ENCODE measurements at regions not wholly inside any gene's neighbourhood (a gene's known extent, or its start where the extent isn't known, plus 50 kb on each side); places are given as distances from the start of the nearest gene placed in this dataset.

DNA sequence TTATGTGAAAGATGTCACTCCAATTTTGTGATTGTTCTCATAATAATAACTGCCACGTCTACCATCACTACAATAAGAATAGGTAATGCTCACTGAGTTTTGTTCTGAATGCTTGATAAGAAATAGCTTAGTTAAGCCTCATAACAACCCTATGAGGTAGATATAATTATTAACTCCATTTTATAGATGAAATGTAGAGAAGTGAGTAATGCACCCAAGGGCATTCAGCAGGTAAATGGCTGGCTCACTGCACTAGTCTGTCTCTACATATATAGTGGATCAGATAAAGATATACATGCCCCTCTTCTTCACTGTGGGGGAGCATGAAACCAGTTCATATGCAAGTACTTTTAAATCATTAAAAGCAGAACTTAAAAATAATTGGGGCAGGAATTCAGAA, 65.8 kb upstream of the SLC4A4 start:
- no peak for DNase-seq (ENCODE audit: low read depth in 2 of 3, low spot score in 2 of 3)

DNA sequence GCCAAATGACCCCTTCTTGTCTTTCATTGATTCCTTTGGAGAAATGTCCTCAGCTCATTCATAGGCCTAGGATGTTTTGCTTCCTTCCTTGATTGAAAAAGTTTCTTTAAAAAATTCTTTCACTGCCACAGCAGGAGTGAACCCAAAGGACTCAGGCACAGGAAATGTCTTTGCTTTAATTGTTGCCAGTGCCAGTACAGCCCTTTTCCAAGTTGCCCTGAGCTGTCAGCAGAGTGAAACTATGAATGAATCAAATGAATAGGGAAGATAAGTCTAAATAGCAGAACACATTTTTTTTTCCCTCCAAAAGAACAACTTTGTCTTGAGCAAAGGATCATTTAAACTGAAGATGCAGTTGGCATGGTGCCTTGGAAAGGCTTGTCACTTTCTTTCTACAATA, 63.8 kb upstream of the SLC4A4 start:
- DNase-seq (ENCODE audit: low read depth in 2 of 3, low spot score in 2 of 3), result no peak

DNA sequence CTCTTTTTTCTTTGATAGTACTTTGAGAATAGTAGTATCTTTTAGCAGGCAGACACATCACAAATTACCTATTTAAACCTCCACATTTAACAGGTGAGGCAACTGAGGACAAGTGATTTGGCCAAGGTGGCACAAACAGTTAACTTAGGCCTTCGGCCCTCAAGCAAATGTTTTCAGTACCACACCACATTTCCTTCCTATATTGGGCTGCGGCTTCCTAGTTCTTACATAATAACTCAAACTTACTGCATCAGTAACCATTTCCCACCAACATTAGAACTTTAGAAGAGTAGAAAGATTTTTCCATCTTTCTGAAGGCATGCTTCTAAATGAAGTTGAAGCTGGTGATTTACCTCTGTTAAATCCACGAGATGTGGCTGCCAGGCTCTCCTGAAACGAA, 63.2 kb upstream of the SLC4A4 start:
- DNase-seq (ENCODE audit: low read depth in 2 of 3, low spot score in 2 of 3), result no peak

DNA sequence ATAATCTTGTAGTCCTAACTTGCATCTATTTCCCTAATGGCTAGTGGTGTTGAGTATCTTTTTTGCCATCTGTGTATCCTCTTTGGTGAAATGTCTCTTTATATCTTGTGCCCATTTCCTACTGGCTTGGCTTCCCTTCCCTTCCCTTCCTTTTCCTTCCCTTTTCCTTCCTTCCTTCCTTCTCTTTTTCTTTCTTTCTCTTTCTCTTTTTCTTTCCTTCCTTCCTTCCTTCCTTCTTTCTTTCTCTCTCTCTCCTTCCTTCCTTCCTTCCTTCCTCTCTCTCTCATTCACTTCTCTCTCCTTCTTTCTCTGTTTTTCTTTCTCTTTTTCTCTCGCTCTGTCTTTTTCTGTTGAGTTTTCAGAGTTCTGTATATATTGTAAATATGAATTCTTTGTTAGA, 61.5 kb upstream of the SLC4A4 start:
- no peak for DNase-seq (ENCODE audit: low read depth in 2 of 3, low spot score in 2 of 3)

DNA sequence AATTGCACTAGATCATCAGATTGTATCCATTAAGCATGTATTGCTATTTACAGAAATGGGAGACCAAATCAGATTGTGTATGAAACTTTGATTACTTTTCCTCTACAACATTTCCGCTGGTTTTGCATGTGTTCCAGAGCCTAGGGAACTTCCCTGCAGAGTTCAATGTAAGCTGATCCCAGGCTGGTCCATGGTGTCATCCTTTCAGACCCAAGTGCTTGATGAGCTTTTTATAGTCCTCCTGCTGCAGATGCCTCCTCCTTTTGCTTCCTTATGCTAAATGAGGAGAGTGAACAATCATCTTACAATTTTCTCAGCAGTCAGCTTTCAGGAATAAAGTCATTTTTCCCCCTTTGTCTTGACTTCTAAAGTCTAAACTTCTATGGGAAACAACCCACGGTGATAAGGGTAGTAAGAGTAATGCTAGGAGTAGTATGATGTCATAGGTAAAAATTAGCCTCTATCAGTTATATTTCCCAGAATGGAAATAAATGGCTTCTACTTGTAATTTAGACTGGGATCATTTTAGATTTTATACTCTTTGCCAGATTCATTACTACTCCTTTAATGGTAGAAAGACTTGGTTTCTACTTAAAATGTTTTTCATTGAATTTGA, 55.1 kb upstream of the SLC4A4 start:
- no peak for DNase-seq (ENCODE audit: low read depth in 2 of 3, low spot score in 2 of 3)

DNA sequence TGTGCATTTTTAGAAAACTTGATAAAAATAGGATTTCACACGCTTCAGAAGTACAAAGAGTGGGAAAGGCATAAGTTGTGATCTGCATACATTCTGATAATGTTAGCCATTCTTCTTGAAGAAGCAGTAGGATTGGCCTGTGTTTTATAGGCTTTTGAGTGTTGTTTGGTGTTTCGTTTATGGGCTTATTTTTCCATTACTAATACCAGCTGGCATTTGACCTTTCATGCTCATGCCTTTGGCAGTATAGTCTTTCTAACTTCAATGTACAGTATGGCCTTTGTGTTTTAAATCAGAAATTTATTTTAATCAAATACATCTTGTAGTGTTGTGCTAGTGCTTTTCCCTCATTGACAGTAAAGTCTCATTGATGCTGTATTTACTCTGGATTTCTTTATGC, 51.5 kb upstream of the SLC4A4 start:
- no peak for DNase-seq (ENCODE audit: low read depth in 2 of 3, low spot score in 2 of 3)

DNA sequence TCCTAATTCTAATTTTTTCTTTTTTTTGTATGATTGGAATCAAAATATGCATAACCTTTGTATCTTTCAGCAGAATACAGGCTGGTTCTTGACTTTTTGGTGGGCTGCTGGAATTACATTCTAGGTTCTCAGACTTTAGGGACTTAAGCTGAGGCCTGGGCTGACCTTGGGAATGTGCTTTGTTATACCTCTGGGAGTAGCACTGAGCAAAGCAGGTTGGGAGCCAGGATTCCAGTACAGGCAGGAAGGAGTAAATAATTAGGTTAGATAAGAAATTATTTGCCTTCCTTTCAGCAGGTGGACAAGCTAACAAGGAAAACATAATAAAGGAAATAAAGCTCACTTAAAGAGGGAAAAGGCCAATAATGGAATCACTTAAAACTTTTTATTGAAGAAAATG, 49.9 kb upstream of the SLC4A4 start:
- no peak for DNase-seq (ENCODE audit: low read depth in 2 of 3, low spot score in 2 of 3)
